Mucosa of gallbladder (tissue), 1 donor: ENCODE measurements at regions not wholly inside any gene's neighbourhood (a gene's known extent, or its start where the extent isn't known, plus 50 kb on each side); places are given as distances from the start of the nearest gene placed in this dataset.
"Not testable (repeated sequence)": the region's sequence is repeated elsewhere in the genome, so short reads cannot be mapped to it uniquely, and the experiment has no call there.

Experiments used
- DNase-seq: peaks from one replicate; pipeline ENCODE4 v3.0.0-alpha.2; 2020; ENCODE audit warnings: low spot score
- donor health status: DM: no; HTN: no; CAD: no.

GRCh38 chr13:33340631-33341030 is 55.1 kb upstream of the STARD13 start:
- no peak for DNase-seq

- no peak for DNase-seq
Measured at GRCh38 chr13:33341861-33342452, 56.4 kb upstream of the STARD13 start.

GRCh38 chr13:33345842-33346241 is 60.3 kb upstream of the STARD13 start:
- no peak for DNase-seq

- DNase-seq = no peak
Measured at GRCh38 chr13:33347861-33348260, 62.3 kb upstream of the STARD13 start.

GRCh38 chr13:33348366-33348765 is 62.8 kb upstream of the STARD13 start:
- no peak for DNase-seq

GRCh38 chr13:33349288-33349985 is 63.9 kb upstream of the STARD13 start:
- peak; percentile 25 for DNase-seq

GRCh38 chr13:33349986-33350826 is 64.7 kb upstream of the STARD13 start:
- peak; percentile 44 for DNase-seq

- DNase-seq = no peak
Measured at GRCh38 chr13:33351319-33351718, 65.8 kb upstream of the STARD13 start.

- DNase-seq = no peak
Measured at GRCh38 chr13:33352041-33352440, 66.5 kb upstream of the STARD13 start.

GRCh38 chr13:33352526-33352925 is 67.0 kb upstream of the STARD13 start:
- DNase-seq = no peak

- DNase-seq = peak; percentile 70
Measured at GRCh38 chr13:33353210-33353609, 67.7 kb upstream of the STARD13 start.

GRCh38 chr13:33353646-33354045 is 68.1 kb upstream of the STARD13 start:
- DNase-seq = no peak

GRCh38 chr13:33355201-33355895 is 69.8 kb upstream of the STARD13 start:
- DNase-seq = no peak

- DNase-seq = not testable (repeated sequence)
Measured at GRCh38 chr13:33358076-33358475, 72.5 kb upstream of the STARD13 start.

GRCh38 chr13:33362986-33363727 is 77.6 kb upstream of the STARD13 start:
- DNase-seq = no peak

- DNase-seq = no peak
Measured at GRCh38 chr13:33364192-33364591, 78.6 kb upstream of the STARD13 start.

- DNase-seq = no peak
Measured at GRCh38 chr13:33366469-33367062, 81.0 kb upstream of the STARD13 start.

- no peak for DNase-seq
Measured at GRCh38 chr13:33367171-33367895, 81.8 kb upstream of the STARD13 start.

GRCh38 chr13:33367926-33368325 is 82.4 kb upstream of the STARD13 start:
- DNase-seq = no peak

GRCh38 chr13:33369073-33369472 is 83.5 kb upstream of the STARD13 start:
- no peak for DNase-seq
